H1 (cell line): ENCODE measurements at regions not wholly inside any gene's neighbourhood (a gene's known extent, or its start where the extent isn't known, plus 50 kb on each side); places are given as distances from the start of the nearest gene placed in this dataset.

Experiments used
- CTCF ChIA-PET: fragments of 300-600 bp; sonication (Branson Sonifier 250); formaldehyde crosslinking; loops from one replicate; lab custom pipeline; 2021; ENCODE audit not compliant: partially characterized antibody; lab: Charles Lee
- POLR2A ChIA-PET: fragments of 300-600 bp; sonication (Branson Sonifier 250); formaldehyde crosslinking; loops from one replicate; lab custom pipeline; 2021; ENCODE audit warnings: inconsistent platforms; ENCODE audit not compliant: partially characterized antibody; lab: Charles Lee
- DNase-seq, 2 experiments: peaks; one replicate each; pipeline versions ENCODE4 v3.0.0 to v3.0.0-alpha.2; 2010 to 2022; ENCODE audit warnings: low spot score in 2 of 2, low read depth in 1 of 2, mixed read lengths in 1 of 2
- FAIRE-seq: peaks from 2 replicates; lab custom pipeline; 2011; peaks lifted over from hg19 to GRCh38; lab: Jason Lieb, UNC
- H2AFZ ChIP-seq: 2 replicates; pipeline ENCODE4 v1.8.1; 2012; ENCODE audit warnings: low read length, inconsistent platforms
- H2AK5ac ChIP-seq: 2 replicates; pipeline ENCODE4 v1.6.1; 2013; ENCODE audit warnings: low read depth, low read length
- H2BK120ac ChIP-seq: replicated peaks from 2 replicates; pipeline ENCODE3; 2013; ENCODE audit warnings: low read depth, low read length, inconsistent platforms
- H2BK12ac ChIP-seq: 2 replicates; pipeline ENCODE4 v1.6.1; 2013; ENCODE audit warnings: low read depth, low read length
- H2BK15ac ChIP-seq: 2 replicates; pipeline ENCODE4 v1.6.1; 2013; ENCODE audit warnings: low read length
- H2BK20ac ChIP-seq: 2 replicates; pipeline ENCODE4 v1.6.1; 2013; ENCODE audit warnings: low read length
- H2BK5ac ChIP-seq: 2 replicates; pipeline ENCODE4 v1.6.1; 2013; ENCODE audit warnings: low read depth, low read length
- H3K14ac ChIP-seq: 2 replicates; pipeline ENCODE4 v1.6.1; 2013; ENCODE audit warnings: inconsistent platforms; ENCODE audit not compliant: insufficient read length
- H3K18ac ChIP-seq: 2 replicates; pipeline ENCODE4 v1.6.1; 2013; ENCODE audit warnings: low read length; ENCODE audit errors: extremely low read depth
- H3K23ac ChIP-seq: 2 replicates; pipeline ENCODE4 v1.6.1; 2013; ENCODE audit warnings: inconsistent platforms; ENCODE audit not compliant: insufficient read length
- H3K23me2 ChIP-seq: 2 replicates; pipeline ENCODE4 v1.6.1; 2013; ENCODE audit warnings: low read depth, low read length
- H3K27ac ChIP-seq: 2 replicates; pipeline ENCODE4 v1.6.1; 2011; ENCODE audit warnings: low read depth, low read length, inconsistent platforms
- H3K27me3 ChIP-seq, 4 experiments: replicated peaks in 1 of 4; 1 replicate in 1 of 4; 2 replicates in 3 of 4; pipeline versions ENCODE4 v1.6.1 to v1.8.1; 2011 to 2013; ENCODE audit warnings: low read length in 3 of 4, mild to moderate bottlenecking in 3 of 4, inconsistent platforms in 2 of 4, mixed read lengths in 2 of 4, moderate library complexity in 1 of 4; ENCODE audit not compliant: control insufficient read depth in 3 of 4, insufficient read depth in 3 of 4; ENCODE audit errors: extremely low read depth in 1 of 4
- H3K36me3 ChIP-seq, 4 experiments: 2 replicates each; pipeline versions ENCODE4 v1.6.1 to v1.8.1; 2011 to 2013; ENCODE audit warnings: mild to moderate bottlenecking in 4 of 4, low read length in 3 of 4, moderate library complexity in 2 of 4, control low read depth in 1 of 4, inconsistent platforms in 1 of 4; ENCODE audit not compliant: insufficient read depth in 4 of 4, control insufficient read depth in 2 of 4
- H3K4ac ChIP-seq: replicated peaks from 2 replicates; pipeline ENCODE3; 2013; ENCODE audit warnings: low read length, low read depth, mixed read lengths, inconsistent platforms; ENCODE audit not compliant: insufficient read length
- H3K4me1 ChIP-seq, 4 experiments: replicated peaks in 1 of 4; 1 replicate in 1 of 4; 2 replicates in 3 of 4; pipeline versions ENCODE4 v1.6.1 to v1.8.1; 2011 to 2013; ENCODE audit warnings: low read length in 3 of 4, inconsistent platforms in 2 of 4, mixed read lengths in 1 of 4; ENCODE audit not compliant: insufficient read depth in 4 of 4, control insufficient read depth in 3 of 4
- H3K4me2 ChIP-seq, 2 experiments: 2 replicates each; pipeline versions ENCODE4 v1.6.1 to v1.8.1; 2011 to 2013; ENCODE audit warnings: low read depth in 2 of 2, low read length in 2 of 2, control low read depth in 1 of 2, inconsistent platforms in 1 of 2, mild to moderate bottlenecking in 1 of 2; ENCODE audit not compliant: insufficient read depth in 1 of 2
- H3K4me3 ChIP-seq, 4 experiments: fragments of 200-600, 300-600 bp in 1 of 4; sonication (generic), shearing (Covaris generic), sonication (Bioruptor Twin) in 1 of 4; 2 replicates each; pipeline versions ENCODE4 v1.5.1 to v1.8.1; 2011 to 2016; ENCODE audit warnings: low read length in 4 of 4, low read depth in 3 of 4, control low read depth in 2 of 4, inconsistent platforms in 2 of 4, mild to moderate bottlenecking in 2 of 4, mixed read lengths in 1 of 4, moderate library complexity in 1 of 4; ENCODE audit not compliant: insufficient read depth in 2 of 4; ENCODE audit errors: extremely low read depth in 1 of 4
- H3K56ac ChIP-seq: replicated peaks from 2 replicates; pipeline ENCODE3; 2013; ENCODE audit warnings: low read depth, mild to moderate bottlenecking, mixed read lengths, low read length, inconsistent platforms; ENCODE audit not compliant: insufficient read length
- H3K79me1 ChIP-seq: 2 replicates; pipeline ENCODE4 v1.6.1; 2013; ENCODE audit warnings: low read depth, low read length, control low read depth
- H3K79me2 ChIP-seq, 2 experiments: 2 replicates each; pipeline versions ENCODE4 v1.6.1 to v1.8.1; 2012 to 2013; ENCODE audit warnings: low read length in 2 of 2, mild to moderate bottlenecking in 2 of 2, inconsistent platforms in 1 of 2; ENCODE audit not compliant: insufficient read depth in 2 of 2, control insufficient read depth in 1 of 2
- H3K9ac ChIP-seq, 4 experiments: replicated peaks in 1 of 4; 1 replicate in 1 of 4; 2 replicates in 3 of 4; pipeline versions ENCODE4 v1.6.1 to v1.8.1; 2011 to 2013; ENCODE audit warnings: low read depth in 3 of 4, low read length in 3 of 4, control low read depth in 2 of 4, mild to moderate bottlenecking in 2 of 4, moderate library complexity in 2 of 4, inconsistent platforms in 1 of 4; ENCODE audit errors: extremely low read depth in 1 of 4
- H3K9me3 ChIP-seq, 2 experiments: 2 replicates each; pipeline versions ENCODE4 v1.6.1 to v1.8.1; 2012 to 2013; ENCODE audit warnings: mild to moderate bottlenecking in 2 of 2, moderate library complexity in 2 of 2, control low read depth in 1 of 2, inconsistent platforms in 1 of 2, low read depth in 1 of 2, low read length in 1 of 2, mixed read lengths in 1 of 2; ENCODE audit not compliant: insufficient read depth in 2 of 2
- H4K20me1 ChIP-seq, 2 experiments: replicated peaks in 1 of 2; 2 replicates each; pipeline versions ENCODE3 to v1.8.1; 2011 to 2013; ENCODE audit warnings: inconsistent platforms in 2 of 2, low read length in 2 of 2, mild to moderate bottlenecking in 1 of 2; ENCODE audit not compliant: insufficient read depth in 2 of 2, control insufficient read depth in 1 of 2
- H4K5ac ChIP-seq: 2 replicates; pipeline ENCODE4 v1.6.1; 2013; ENCODE audit warnings: low read length, low read depth, mixed read lengths, inconsistent platforms; ENCODE audit not compliant: insufficient read length
- H4K8ac ChIP-seq: 2 replicates; pipeline ENCODE4 v1.8.0; 2013; ENCODE audit warnings: mild to moderate bottlenecking, moderate library complexity, low read length, inconsistent platforms; ENCODE audit not compliant: insufficient read depth; ENCODE audit errors: extremely low read depth
- H4K91ac ChIP-seq: replicated peaks from 2 replicates; pipeline ENCODE3; 2013; ENCODE audit warnings: low read length, mixed read lengths, inconsistent platforms; ENCODE audit not compliant: insufficient read length
- BACH1 ChIP-seq: IDR thresholded peaks from 2 replicates; pipeline ENCODE4 v1.6.1; 2012; ENCODE audit warnings: low read length, improper control_type of control experiment
- JUN ChIP-seq: IDR thresholded peaks from 2 replicates; pipeline ENCODE4 v1.6.1; 2011; ENCODE audit warnings: low read depth, mild to moderate bottlenecking, improper control_type of control experiment, low read length
- KDM1A ChIP-seq: fragments of 200-600, 300-600 bp; sonication (generic); IDR thresholded peaks from 2 replicates; pipeline ENCODE4 v1.7.1; 2016; ENCODE audit warnings: mild to moderate bottlenecking, low read length, borderline replicate concordance
- RNF2 ChIP-seq: fragments of 200-900, 300-1000 bp; sonication (generic); IDR thresholded peaks from 2 replicates; pipeline ENCODE4 v1.7.1; 2016; ENCODE audit warnings: borderline replicate concordance, low read depth, mild to moderate bottlenecking, antibody characterized with exemption, low read length; ENCODE audit not compliant: poor library complexity, severe bottlenecking; ENCODE audit errors: missing control alignments
- SAP30 ChIP-seq: fragments of 300-600 bp; sonication (generic); IDR thresholded peaks from 2 replicates; pipeline ENCODE4 v1.7.1; 2012; ENCODE audit warnings: low read length, moderate library complexity, mild to moderate bottlenecking, inconsistent platforms; ENCODE audit not compliant: insufficient read depth, insufficient replicate concordance
- SP4 ChIP-seq: IDR thresholded peaks from 2 replicates; pipeline ENCODE4 v1.6.1; 2012; ENCODE audit warnings: low read length, inconsistent platforms
- SUZ12 ChIP-seq: fragments of 200-600 bp; sonication (generic); IDR thresholded peaks from 2 replicates; pipeline ENCODE4 v1.6.1; 2012; ENCODE audit warnings: mild to moderate bottlenecking, inconsistent platforms, low read length, moderate library complexity, mixed read lengths
- WGBS, 2 experiments: shearing (Covaris generic) in 1 of 2; methylation state at CpG; one replicate each; pipeline versions ENCODE4 v1.1.6 to v1.1.7; 2013 to 2015; ENCODE audit warnings: low lambda C conversion rate in 2 of 2, mixed read lengths in 2 of 2, inconsistent platforms in 1 of 2, low coverage in 1 of 2, missing lambda C conversion rate in 1 of 2; ENCODE audit not compliant: insufficient replicate concordance in 2 of 2, insufficient coverage in 1 of 2, insufficient read length in 1 of 2; ENCODE audit errors: extremely low coverage in 1 of 2, missing lambda C conversion rate in 1 of 2; 5-methylcytosine and 5-hydroxymethylcytosine counted together

- Histone ChIP-seq H4K20me1 (no peaks in the 10 kb centered on the region), H3K27me3 (no peaks in the 10 kb centered on the region), H3K14ac (no peak overlapping the region), H3K36me3 (no peaks in the 10 kb centered on the region), H2AFZ (no peak overlapping the region), H3K9me3 (no peaks in the 10 kb centered on the region; a peak in 2 of 4 replicates), H2AK5ac (no peak overlapping the region), H4K91ac (no peak overlapping the region), H3K18ac (no peak overlapping the region), H3K23me2 (no peaks in the 10 kb centered on the region), H3K4me1 (no peaks in the 10 kb centered on the region), H3K56ac (no peak overlapping the region), H2BK120ac (no peak overlapping the region), H3K27ac (no peak overlapping the region), H4K5ac (no peak overlapping the region), H3K4me3 (no peak overlapping the region), H2BK5ac (no peak overlapping the region), H2BK15ac (no peak overlapping the region), H3K4ac (no peak overlapping the region), H4K8ac (no peak overlapping the region), H2BK20ac (no peak overlapping the region)
- ChIA-PET POLR2A (no interaction called here), CTCF (no interaction called here)
- no peak for FAIRE-seq
- WGBS, 2 experiments = 96% methylated on average over 3 of the region's 3 CpGs; no CpG with 5 or more reads in 1 of the 2 experiments
- TF ChIP-seq BACH1 (no peak), SAP30 (no peak), KDM1A (no peak), JUN (no peak), SUZ12 (no peak), RNF2 (no peak), SP4 (no peak)
- TF ChIP-seq, all 59 proteins: peak for 0
- Histone ChIP-seq H3K79me1 (no peaks in the 10 kb centered on the region), H3K79me2 (no peaks in the 10 kb centered on the region), H3K4me2 (no peak overlapping the region), H3K23ac (no peak overlapping the region), H2BK12ac (no peak overlapping the region), H3K9ac (no peak overlapping the region)
- DNase-seq = no peak
Measured at GRCh38 chrX:79462458-79462857, 95.3 kb upstream of the ITM2A start.
